Uterus (tissue), 3 donors: ENCODE measurements at regions not wholly inside any gene's neighbourhood (a gene's known extent, or its start where the extent isn't known, plus 50 kb on each side); places are given as distances from the start of the nearest gene placed in this dataset.

Source experiments
- DNase-seq, 2 donors: peaks; one replicate each; pipeline ENCODE4 v3.0.0-alpha.2; 2019 to 2020
- H3K27ac ChIP-seq, 2 donors: fragments of 200-600 bp; sonication (generic); 1 replicate in 1 of 2; 2 replicates in 1 of 2; pipeline ENCODE4 v1.5.1; 2016 to 2018
- H3K27me3 ChIP-seq, 2 donors: fragments of 200-600 bp; sonication (generic); one replicate each; pipeline ENCODE4 v1.5.1; 2018 to 2019; ENCODE audit warnings: control low read depth in 1 of 2
- H3K36me3 ChIP-seq, 2 donors: fragments of 200-600 bp; sonication (generic); one replicate each; pipeline ENCODE4 v1.5.1; 2019; ENCODE audit warnings: control low read depth in 1 of 2
- H3K4me1 ChIP-seq, 2 donors: fragments of 200-600 bp; sonication (generic); one replicate each; pipeline ENCODE4 v1.5.1; 2018 to 2019; ENCODE audit warnings: control low read depth in 1 of 2
- H3K4me3 ChIP-seq, 2 donors: fragments of 200-600 bp; sonication (generic); 1 replicate in 1 of 2; 2 replicates in 1 of 2; pipeline ENCODE4 v1.5.1; 2018 to 2019; ENCODE audit warnings: mild to moderate bottlenecking in 1 of 2
- H3K9me3 ChIP-seq, 2 donors: fragments of 200-600 bp; sonication (generic); one replicate each; pipeline ENCODE4 v1.5.1; 2019; ENCODE audit warnings: control low read depth in 1 of 2
- POLR2A ChIP-seq, 2 donors: fragments of 450-650 bp; IDR thresholded peaks; one replicate each; pipeline ENCODE4 v1.6.1; 2016; ENCODE audit warnings: antibody characterized with exemption in 2 of 2, mild to moderate bottlenecking in 1 of 2, moderate library complexity in 1 of 2
- intact Hi-C: fragments of 100-400 bp; cut with DNase I; formaldehyde crosslinking; loops from one replicate; pipeline ENCODE4 v1.15.1; 2023; ENCODE audit warnings: low total_unique reads
- TF ChIP-seq, protein P1 (sequence below), 4 experiments: fragments of 200-600 bp in 2 of 4; fragments of 450-650 bp in 2 of 4; sonication (generic) in 2 of 4; IDR thresholded peaks; one replicate each; pipeline ENCODE4 v1.5.1; 2016 to 2019; ENCODE audit warnings: antibody characterized with exemption in 4 of 4, mild to moderate bottlenecking in 2 of 4, moderate library complexity in 1 of 4
- donor health status: DM: yes; HTN: yes; CAD: no.

DNA sequence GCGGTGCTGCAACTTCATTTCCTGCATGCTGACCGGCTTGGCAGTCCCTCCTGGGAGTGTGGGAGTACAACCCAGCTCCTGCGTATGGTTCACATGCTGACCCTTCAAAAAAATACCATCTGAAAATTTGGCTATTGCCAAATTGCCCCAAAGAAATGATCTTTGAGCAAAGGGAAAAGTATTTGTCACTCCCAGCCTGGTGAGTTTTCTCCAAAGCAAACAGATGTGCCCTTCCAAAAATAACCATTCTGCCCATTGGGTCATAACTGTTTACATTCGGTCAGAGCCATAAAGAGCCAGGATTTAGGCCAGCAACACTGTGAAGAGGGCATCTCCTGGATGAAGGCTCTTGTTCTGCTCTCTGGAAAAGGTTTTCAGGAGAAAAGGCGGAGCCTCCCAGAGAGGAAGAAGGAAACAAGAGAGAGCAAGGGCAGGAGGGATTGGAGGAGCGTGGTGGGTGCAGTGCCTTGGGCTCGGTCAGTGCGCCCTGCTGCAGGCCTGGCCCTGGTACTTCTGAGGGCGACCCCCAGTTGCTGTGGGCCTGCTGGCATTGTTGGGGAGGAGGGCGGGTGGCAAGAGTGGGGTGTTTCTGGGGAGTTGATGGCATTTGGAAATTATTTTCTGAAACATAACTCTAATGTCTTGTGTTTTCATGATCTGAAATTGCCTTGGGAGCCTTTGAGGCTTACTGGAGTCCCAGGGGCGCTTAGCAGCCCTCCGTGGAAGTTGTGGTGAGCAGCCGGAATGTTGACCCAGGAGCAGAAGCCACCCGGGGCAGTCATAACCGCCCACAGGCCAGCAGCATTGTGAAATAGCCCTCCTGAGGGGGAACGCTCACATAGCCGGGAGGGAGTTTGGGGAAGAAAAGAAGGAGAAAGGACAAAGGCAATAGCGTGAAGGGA, 248.4 kb downstream of the MYLK4 start:
- no peak overlapping the region for H3K27ac ChIP-seq
- TF ChIP-seq, protein P1, sequence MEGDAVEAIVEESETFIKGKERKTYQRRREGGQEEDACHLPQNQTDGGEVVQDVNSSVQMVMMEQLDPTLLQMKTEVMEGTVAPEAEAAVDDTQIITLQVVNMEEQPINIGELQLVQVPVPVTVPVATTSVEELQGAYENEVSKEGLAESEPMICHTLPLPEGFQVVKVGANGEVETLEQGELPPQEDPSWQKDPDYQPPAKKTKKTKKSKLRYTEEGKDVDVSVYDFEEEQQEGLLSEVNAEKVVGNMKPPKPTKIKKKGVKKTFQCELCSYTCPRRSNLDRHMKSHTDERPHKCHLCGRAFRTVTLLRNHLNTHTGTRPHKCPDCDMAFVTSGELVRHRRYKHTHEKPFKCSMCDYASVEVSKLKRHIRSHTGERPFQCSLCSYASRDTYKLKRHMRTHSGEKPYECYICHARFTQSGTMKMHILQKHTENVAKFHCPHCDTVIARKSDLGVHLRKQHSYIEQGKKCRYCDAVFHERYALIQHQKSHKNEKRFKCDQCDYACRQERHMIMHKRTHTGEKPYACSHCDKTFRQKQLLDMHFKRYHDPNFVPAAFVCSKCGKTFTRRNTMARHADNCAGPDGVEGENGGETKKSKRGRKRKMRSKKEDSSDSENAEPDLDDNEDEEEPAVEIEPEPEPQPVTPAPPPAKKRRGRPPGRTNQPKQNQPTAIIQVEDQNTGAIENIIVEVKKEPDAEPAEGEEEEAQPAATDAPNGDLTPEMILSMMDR (IDR thresholded peaks at IDR 0.05), result no peak
- TF ChIP-seq POLR2A (IDR thresholded peaks at IDR 0.05), result no peak
- no peaks in the 10 kb centered on the region for H3K4me1 ChIP-seq
- H3K4me3 ChIP-seq, result no peak overlapping the region
- no peak for DNase-seq
- intact Hi-C loops, result no loop called here
- H3K36me3 ChIP-seq, result no peaks in the 10 kb centered on the region
- no peaks in the 10 kb centered on the region for H3K9me3 ChIP-seq
- H3K27me3 ChIP-seq, result no peaks in the 10 kb centered on the region

DNA sequence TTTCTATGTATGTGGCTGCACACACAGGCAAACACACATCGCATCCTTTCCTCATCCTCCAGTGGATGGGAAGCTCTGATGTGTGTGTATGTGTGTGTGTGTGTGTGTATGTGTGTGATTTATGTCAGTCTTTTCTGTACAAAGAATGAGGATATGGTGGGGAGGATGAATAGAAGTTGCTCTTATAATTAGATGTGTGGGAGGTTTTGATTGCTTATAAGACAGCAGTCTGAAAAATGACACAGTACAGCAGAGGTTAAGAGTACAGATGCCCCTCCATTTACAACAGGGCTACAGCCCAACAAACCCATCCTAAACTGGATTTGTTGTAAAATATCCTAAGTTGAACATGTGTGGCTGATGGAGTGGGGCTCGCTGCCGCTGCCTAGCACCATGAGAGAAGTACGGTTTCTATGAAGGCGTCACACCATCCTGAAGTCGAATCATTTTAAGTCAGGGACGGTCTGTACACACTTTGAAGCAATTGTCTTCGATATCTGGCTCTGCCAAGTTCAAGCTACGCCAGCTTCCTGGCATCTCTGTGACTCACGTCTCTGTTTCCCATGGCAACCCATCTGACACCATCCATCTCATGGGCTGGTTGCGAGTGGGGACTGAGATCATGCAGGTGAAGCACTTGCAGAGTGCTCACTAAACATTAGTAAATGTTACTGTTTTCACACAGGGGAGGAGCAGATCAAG, 252.6 kb downstream of the MYLK4 start:
- no peak for DNase-seq
- intact Hi-C loops, result no loop called here
- Histone ChIP-seq H3K36me3 (no peaks in the 10 kb centered on the region), H3K4me3 (no peak overlapping the region), H3K9me3 (no peaks in the 10 kb centered on the region), H3K4me1 (no peaks in the 10 kb centered on the region), H3K27ac (no peak overlapping the region), H3K27me3 (no peaks in the 10 kb centered on the region)
- TF ChIP-seq POLR2A (IDR thresholded peaks at IDR 0.05), result no peak
- TF ChIP-seq, protein P1 (IDR thresholded peaks at IDR 0.05), result no peak

DNA sequence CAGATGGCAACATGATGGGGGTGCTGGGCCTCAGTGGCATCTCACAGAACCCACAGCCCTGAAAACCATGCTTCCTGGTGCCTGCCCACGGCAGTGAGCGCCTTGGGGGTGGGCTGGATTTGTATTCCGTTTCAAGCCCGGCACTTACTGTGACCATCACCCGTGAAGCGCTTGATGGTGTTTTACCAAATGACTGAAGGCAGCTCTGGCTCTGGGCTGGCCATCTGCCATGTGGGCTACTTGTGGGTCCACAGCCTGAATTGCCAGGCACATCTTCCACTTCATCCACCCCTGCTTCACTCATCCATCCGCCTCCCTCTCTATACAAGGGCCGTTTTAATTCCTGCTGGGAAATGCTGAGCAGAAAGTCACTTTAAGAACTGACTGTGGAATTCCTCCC, 250.9 kb upstream of the GMDS start:
- no peaks in the 10 kb centered on the region for H3K36me3 ChIP-seq
- no peak overlapping the region for H3K27ac ChIP-seq
- H3K27me3 ChIP-seq, result no peaks in the 10 kb centered on the region
- no peak overlapping the region for H3K4me3 ChIP-seq
- intact Hi-C loops, result no loop called here
- no peak for TF ChIP-seq POLR2A (IDR thresholded peaks at IDR 0.05)
- TF ChIP-seq, protein P1 (IDR thresholded peaks at IDR 0.05), result no peak
- no peaks in the 10 kb centered on the region for H3K9me3 ChIP-seq
- no peak for DNase-seq
- no peaks in the 10 kb centered on the region for H3K4me1 ChIP-seq

DNA sequence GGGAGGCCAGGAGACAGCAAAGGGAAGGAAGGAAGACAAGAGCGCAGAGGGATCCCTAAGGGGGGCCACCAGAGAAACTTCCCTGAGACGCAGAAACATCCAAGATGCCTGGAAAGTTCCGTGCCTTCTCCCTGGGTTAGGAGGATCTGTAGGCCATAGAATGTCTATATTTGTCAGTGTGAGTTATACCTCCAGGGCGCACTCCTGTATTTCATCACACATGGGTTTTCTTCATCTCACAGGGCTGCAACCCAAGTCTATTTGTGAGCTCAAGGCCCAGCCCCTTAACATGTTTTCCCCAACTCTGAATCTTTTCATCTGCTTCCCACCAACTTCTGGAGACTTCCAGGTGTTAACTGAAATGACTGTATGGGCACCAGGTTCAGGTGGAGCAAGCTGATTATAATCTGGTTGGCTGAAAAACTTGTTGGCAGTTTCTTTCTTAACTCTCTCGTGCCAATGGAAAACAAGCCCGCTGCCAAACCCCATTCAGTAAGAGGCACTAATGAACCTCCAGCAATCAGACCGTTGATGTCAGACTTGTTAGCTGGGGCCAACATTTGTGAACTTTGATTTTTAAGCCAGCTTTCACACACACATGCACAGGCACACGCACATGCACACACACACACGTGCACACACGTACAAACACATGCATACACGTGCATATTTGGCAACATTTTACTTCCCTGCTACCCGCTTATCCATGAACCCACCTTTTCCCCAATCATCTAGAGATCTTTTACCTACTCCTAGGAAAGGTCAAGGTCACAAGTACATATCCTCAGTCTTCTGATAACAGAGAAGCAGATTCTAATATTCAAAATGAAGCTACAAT, 247.5 kb upstream of the GMDS start:
- no peak for DNase-seq
- Histone ChIP-seq H3K4me3 (no peak overlapping the region), H3K27me3 (no peaks in the 10 kb centered on the region), H3K27ac (no peak overlapping the region), H3K36me3 (no peaks in the 10 kb centered on the region), H3K4me1 (no peaks in the 10 kb centered on the region), H3K9me3 (no peaks in the 10 kb centered on the region)
- intact Hi-C loops, result no loop called here
- TF ChIP-seq, protein P1 (IDR thresholded peaks at IDR 0.05), result no peak
- no peak for TF ChIP-seq POLR2A (IDR thresholded peaks at IDR 0.05)
